Ovary (tissue), 3 donors: ENCODE measurements at regions not wholly inside any gene's neighbourhood (a gene's known extent, or its start where the extent isn't known, plus 50 kb on each side); places are given as distances from the start of the nearest gene placed in this dataset.

ENCODE experiments used
- EP300 ChIP-seq: sonication (generic); formaldehyde crosslinking; IDR thresholded peaks from one replicate; pipeline ENCODE4 v1.6.1; 2017; ENCODE audit warnings: antibody characterized with exemption
- POLR2A ChIP-seq: fragments of 450-650 bp; IDR thresholded peaks from one replicate; pipeline ENCODE4 v1.6.1; 2017; ENCODE audit warnings: antibody characterized with exemption, mild to moderate bottlenecking, moderate library complexity
- TF ChIP-seq, protein P1 (sequence below), 3 donors: fragments of 450-650 bp in 2 of 3; fragments of 200-600 bp in 1 of 3; IDR thresholded peaks; one replicate each; pipeline versions ENCODE4 v1.5.1 to v1.8.0; 2016 to 2022; ENCODE audit warnings: antibody characterized with exemption in 3 of 3, mild to moderate bottlenecking in 1 of 3
- donor health status: DM: no; HTN: no; CAD: no.

DNA sequence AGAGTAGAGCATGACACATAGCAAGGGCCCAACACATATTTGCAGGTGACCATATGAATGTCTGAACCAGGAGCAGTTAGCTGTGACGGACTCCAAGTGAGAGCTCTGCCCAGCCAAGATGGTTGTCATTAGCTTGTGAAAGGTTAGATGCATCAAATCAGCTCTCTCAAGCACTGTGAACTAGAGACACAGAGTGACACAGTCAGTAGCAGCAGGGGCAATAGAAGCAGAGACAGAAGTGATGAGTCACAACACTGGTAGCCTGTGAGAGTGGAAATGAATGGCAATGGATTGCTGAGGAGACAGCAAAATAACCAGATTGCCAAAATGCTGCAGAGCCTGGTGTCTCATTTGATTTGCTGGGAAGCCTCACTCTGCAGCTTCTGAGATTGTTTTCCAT, 558.9 kb downstream of the PKHD1 start:
- TF ChIP-seq, protein P1, sequence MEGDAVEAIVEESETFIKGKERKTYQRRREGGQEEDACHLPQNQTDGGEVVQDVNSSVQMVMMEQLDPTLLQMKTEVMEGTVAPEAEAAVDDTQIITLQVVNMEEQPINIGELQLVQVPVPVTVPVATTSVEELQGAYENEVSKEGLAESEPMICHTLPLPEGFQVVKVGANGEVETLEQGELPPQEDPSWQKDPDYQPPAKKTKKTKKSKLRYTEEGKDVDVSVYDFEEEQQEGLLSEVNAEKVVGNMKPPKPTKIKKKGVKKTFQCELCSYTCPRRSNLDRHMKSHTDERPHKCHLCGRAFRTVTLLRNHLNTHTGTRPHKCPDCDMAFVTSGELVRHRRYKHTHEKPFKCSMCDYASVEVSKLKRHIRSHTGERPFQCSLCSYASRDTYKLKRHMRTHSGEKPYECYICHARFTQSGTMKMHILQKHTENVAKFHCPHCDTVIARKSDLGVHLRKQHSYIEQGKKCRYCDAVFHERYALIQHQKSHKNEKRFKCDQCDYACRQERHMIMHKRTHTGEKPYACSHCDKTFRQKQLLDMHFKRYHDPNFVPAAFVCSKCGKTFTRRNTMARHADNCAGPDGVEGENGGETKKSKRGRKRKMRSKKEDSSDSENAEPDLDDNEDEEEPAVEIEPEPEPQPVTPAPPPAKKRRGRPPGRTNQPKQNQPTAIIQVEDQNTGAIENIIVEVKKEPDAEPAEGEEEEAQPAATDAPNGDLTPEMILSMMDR (IDR thresholded peaks at IDR 0.05): no peak
- TF ChIP-seq POLR2A: no peak
- no peak for TF ChIP-seq EP300
